NOMO-1 (cell line): ENCODE measurements at regions not wholly inside any gene's neighbourhood (a gene's known extent, or its start where the extent isn't known, plus 50 kb on each side); places are given as distances from the start of the nearest gene placed in this dataset.

Experiments
- DNase-seq, 2 experiments: peaks; one replicate each; lab custom pipeline; 2025; ENCODE audit not compliant: unreplicated experiment in 2 of 2; lab: John Stamatoyannopoulos, UW

GRCh38 chr10:28387140-28387539, 84.3 kb upstream of the MPP7 start:
- DNase-seq = no peak

DNA sequence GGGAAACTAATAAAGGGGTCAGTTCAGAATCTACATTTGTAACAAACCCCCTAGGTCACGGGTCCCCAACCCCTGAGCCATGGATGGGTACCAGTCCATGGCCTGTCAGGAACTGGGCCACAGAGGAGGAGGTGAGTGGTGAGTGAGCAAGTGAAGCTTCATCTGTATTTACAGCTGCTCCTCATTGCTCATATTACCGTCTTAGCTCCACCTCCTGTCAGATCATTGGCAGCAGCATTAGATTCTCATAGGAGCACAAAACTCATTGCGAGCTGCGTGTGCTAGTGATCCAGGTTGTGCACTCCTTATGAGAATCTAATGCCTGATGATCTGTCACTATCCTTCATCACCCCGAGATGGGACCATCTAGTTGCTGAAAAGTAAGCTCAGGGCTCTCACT, 88.4 kb upstream of the MPP7 start:
- no peak for DNase-seq

- peak; percentile 24 to 69 for DNase-seq
These were observed 91.2 kb upstream of the MPP7 start for GRCh38 chr10:28393956-28394568.

GRCh38 chr10:28396331-28396730, 93.5 kb upstream of the MPP7 start:
- DNase-seq = no peak

GRCh38 chr10:28397229-28397628, 94.4 kb upstream of the MPP7 start:
- DNase-seq = no peak

DNA sequence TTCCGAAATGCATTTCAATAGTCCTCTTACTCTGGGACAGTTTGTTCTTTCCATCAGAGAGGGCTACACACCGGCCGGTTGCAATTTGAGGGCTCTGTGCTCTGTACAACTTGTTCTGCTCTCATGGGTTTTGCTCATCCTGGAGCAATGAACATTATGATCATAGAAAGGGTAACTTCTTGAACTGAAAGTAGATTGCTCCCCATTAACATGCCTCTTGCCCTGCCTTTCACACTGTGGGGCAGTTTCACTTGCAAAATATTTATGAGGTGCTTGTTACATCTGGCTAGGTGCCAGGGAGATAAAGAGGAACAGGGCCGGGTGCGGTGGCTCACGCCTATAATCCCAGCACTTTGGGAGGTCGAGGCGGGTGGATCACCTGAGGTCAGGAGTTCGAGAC, 97.3 kb upstream of the MPP7 start:
- peak; percentile 45 to 59 for DNase-seq

DNA sequence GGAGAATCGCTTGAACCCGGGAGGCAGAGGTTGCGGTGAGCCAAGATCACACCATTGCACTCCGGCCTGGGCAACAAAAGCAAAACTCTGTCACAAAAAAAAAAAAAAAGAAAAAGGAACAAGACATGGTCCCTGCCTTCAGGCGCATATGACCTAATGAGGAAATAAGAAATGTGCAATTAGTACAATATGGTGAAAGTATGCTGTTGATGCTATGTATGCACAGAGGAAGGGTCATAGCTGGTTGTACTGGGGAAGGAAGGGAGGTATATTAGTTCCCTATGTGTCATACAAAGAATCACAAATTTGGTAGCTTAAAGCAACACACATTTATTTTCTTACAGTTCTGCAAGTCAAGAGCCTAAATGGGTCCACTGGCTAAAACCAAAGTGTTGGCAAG, 97.8 kb upstream of the MPP7 start:
- DNase-seq = peak; percentile 84 to 93

DNA sequence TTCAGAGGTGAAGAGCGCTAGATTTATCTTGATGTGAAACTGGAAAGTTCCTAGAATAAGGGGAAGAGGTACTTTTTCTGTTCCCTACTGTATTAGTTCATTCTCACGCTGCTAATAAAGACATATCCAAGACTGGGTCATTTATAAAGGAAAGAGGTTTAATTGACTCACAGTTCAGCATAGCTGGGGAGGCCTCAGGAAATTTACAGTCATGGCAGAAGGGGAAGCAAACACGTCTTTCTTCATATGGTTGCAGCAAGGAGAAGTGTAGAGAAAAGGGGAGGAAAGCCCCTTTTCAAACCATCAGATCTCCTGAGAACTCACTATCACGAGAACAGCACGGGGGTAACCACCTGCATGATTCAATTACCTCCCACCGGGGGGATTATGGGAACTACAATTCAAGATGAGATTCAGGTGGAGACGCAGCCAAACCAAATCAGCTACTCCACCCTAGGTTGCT, 99.8 kb upstream of the MPP7 start:
- peak in 1 of 2 experiments; percentile 78 for DNase-seq

DNA sequence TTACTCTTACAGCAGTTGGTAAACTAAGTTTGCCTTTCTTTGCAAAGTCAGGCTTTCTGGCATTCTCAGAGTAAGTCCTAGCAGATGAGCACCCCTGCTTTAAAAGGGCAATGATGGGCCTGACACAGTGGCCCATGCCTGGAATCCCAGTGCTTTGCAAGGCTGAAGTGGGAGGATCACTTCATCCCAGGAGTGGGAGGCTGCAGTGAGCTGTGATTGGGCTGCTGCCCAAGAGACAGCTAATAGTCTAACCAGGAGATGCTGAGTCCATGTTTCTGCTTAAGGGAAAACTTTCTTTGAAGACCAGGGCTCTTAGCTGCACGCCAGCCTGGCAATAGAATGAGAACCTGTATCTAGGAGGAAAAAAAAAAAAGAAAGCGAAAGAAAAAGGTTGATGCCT, 100.2 kb upstream of the MPP7 start:
- DNase-seq = no peak

- no peak for DNase-seq
These were observed 105.4 kb upstream of the MPP7 start for GRCh38 chr10:28408237-28408777.

DNA sequence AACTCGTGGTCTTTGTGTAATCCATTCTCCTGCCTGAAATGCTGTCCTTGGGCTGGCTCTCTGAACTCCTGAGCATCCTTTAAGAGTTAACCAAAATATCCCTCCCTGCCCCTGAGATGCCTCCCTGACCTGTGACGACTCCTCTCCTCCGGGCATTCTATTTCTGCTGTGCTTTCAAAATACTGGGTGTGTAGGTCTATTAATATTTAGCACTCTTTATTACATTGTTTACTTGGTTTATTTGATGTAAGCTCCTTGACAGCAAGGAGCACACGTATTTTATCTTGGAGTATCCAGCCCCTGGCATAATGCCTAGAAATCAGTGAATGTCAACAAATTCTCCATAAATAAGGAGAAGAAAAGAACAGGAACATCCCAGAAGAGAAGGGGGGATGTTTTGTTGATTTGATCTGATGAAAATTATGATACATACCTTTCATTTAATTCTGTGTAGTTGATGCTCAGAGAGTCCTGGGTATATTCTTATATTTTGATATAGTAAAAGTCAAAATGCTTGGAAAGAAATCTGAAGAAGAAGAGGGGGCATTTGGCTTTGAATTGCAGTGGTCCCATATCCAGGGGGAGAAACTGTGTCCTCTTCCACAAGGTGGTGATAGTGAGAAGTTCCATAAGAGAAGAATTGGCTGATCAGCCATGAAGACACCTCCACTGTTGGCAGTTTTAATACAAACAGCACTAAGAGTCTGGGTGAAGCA, 107.7 kb upstream of the MPP7 start:
- no peak for DNase-seq

DNA sequence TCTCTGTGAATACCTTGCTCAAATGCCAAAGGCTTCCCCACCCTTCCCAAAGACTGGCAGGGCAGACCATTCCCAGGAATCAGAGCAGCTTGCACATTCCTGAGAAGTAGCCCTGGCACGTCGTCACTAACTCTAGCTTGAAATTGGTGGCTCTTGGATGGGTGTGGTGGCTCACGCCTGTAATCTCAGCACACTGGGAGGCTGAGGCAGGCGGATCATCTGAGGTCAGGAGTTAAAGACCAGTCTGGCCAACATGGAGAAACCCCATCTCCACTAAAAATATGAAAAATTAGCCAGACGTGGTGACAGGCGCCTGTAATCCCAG, 108.2 kb upstream of the MPP7 start:
- DNase-seq = no peak

DNA sequence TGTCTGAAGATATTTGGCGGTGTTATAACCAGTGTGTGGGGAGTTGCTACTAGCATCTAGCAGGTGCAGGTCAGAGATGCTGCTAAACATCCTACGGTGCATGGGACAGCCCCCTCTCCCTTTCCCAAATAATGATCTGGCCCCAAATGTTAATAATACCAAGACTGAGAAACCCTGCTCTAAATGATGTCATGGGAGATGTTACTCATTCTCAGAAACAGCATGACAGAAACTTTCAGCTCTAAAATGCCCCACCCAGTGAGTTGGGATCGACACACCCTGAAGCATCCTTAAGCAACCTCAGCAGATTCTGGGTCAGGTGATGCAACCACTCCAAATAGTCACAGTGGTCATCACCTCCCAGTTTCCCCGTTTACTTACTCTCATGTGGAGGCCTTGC, 108.8 kb upstream of the MPP7 start:
- peak in 1 of 2 experiments; percentile 4 for DNase-seq

GRCh38 chr10:28418069-28418468, 114.8 kb upstream of the WAC start:
- no peak for DNase-seq

DNA sequence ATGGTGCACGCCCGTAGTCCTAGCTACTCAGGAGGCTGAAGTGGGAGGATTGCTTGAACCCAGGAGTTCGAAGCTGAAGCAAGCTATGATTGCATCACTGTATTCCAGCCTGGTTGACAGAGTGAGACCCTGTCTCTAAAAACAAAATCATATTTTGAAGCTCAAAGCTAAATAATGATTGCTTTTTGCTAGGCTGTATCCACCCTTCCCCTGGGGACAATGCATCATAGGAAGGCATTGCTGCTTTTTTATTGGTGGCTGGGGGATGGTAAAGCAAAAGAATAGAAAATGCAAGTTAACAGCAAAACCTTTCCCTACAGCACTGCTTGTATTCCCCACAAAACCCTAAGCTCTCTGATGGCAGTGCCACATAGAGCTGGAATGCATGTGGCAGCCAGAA, 107.5 kb upstream of the WAC start:
- DNase-seq = no peak

DNA sequence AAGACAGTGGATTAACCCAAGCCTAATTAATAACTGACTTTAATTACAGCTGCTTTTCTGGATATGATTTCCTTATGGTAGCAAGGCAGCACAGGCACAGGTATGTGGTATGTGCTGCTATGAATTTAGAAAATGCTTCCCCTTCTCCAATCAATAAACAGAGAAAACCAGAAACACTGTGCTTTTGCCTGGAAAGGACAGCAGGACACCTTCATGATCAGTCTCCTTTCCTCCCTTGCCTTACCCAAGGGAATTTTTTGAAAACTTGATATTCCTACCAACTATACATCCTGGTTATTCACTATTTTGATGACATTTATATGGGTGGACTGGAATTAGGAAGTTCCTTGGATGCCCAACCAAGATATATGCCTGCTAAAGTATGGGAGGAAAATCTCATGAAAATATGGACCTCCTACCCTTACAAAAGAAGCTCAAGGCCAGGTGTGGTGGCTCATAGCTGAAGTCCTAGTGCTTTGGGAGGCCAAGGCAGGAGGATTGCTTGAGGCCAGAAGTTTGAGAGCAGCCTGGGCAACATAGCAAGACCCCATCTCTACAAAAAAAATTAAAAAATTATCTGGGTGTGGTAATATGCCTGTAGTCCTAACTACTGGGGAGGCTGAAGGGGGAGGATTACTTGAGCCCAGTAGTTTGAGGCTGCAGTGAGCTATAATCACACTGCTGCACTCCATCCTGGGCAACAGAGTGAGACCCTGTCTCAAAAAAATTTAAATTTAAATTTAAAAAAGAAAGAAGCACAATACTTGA, 106.3 kb upstream of the WAC start:
- DNase-seq = no peak

GRCh38 chr10:28427376-28427775, 105.5 kb upstream of the WAC start:
- DNase-seq = no peak

DNA sequence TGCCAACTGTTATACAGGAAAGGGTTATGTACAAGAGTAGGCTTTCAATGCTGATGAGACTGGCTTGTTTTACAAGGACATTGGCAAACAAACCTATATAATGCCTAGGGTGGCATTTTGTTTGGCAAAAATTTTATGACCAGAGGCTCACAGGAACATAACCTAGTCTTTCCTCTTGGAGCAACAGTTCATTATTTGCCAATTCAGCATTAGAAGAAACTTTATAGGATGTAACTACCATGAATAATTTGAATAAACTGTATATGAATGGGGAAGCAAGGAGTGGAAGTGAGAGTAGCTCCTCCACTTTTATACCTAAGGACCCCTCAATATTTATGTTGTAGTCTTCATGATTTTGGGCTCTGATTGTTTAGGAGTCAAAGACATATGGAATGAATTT, 103.9 kb upstream of the WAC start:
- DNase-seq = no peak

DNA sequence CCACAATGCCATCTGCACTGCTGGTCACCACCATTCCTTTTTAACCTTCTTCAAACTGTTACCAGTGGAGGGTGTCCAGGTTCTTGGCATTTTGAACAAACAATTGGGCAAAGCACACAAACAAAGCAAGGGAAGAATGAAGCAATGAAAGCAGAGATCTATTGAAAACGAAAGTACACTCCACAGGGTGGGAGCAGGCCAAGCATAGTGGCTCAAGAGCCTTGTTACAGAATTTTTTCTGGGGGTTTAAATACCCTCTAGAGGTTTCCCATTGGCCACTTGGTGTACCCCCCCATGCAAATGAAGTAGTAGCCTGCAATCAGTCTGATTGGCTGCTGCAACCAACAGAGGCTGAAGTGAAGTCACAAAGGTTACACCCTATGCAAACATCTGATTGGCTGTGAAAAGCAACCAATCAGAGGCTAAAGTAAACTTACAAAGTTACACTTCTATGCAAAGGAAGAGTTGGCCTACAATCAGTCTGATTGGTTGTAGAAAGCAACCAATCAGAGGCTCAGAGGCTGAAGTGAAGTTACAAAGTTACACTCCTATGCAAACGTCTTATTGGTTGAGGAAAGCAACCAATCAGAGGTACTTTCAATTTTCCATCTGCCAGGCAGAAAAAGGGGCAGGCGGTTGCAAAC, 103.2 kb upstream of the WAC start:
- DNase-seq = no peak

DNA sequence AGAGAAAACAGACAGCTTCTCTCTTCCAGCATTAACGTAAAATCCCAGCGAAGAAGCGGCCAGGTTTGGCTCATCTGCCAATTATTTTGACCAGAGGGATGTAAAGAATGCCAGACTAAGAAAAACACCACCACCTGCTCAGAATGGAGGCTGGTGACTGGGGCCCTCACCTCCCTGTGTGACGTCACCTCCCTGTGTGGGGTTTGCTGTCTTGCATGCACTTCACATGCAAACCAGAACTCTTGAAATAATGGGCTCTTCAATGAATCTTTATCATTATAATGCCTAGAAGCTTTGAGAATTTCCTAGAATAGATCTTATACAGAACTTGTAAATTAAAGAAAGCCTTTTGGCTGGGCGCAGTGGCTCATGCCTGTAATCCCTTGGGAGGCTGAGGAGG, 101.8 kb upstream of the WAC start:
- DNase-seq = no peak

DNA sequence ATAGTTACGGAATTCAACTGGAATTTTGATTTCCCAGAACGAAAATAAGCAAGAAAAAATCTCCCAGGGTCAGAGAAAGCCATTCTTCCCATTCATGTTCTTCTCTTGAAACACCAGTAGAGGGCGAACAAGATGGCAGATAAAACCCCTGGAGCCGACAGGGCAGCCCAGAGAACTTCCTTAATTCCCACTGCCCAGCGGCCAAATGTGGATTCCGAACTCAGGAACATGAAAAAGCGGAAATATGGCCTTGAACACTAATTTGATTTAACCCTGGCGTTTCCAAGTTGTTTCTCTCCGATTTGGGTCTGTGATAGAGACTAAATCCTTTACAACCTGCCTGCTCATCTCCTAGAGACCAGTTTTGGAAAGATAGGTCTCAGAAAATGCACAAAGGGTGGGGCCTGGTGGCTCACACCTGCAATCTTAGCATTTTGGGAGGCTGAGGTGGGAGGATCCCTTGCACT, 100.7 kb upstream of the WAC start:
- peak; percentile 68 to 86 for DNase-seq
